GM23338 (cell line): ENCODE measurements at regions not wholly inside any gene's neighbourhood (a gene's known extent, or its start where the extent isn't known, plus 50 kb on each side); places are given as distances from the start of the nearest gene placed in this dataset.

Experiments used
- CTCF ChIP-seq, 2 experiments: fragments of 200-600 bp in 1 of 2; sonication (generic) in 1 of 2; conservative IDR thresholded peaks; 2 replicates each; pipeline versions ENCODE4 v1.5.1 to v1.6.1; 2016 to 2017; ENCODE audit warnings: antibody characterized with exemption in 2 of 2, low read depth in 2 of 2, mild to moderate bottlenecking in 2 of 2, moderate library complexity in 1 of 2
- EZH2 ChIP-seq: fragments of 200-600 bp; sonication (generic); IDR thresholded peaks from one replicate; pipeline ENCODE4 v1.8.0; 2017; ENCODE audit warnings: antibody characterized with exemption, mild to moderate bottlenecking, low read depth; ENCODE audit not compliant: unreplicated experiment
- EZH2phosphoT487 ChIP-seq: fragments of 200-600 bp; sonication (generic); IDR thresholded peaks from one replicate; pipeline ENCODE4 v1.8.1; 2018; ENCODE audit warnings: antibody characterized with exemption; ENCODE audit not compliant: unreplicated experiment
- JUNB ChIP-seq: IDR thresholded peaks from one replicate; pipeline ENCODE4 v1.6.1; 2016; ENCODE audit warnings: antibody characterized with exemption; ENCODE audit not compliant: unreplicated experiment
- POLR2AphosphoS5 ChIP-seq: IDR thresholded peaks from 2 replicates; pipeline ENCODE4 v1.6.1; 2016; ENCODE audit warnings: antibody characterized with exemption, low read depth
- ZNF114 ChIP-seq: fragments of 250-450 bp; sonication (Bioruptor Pico); IDR thresholded peaks from 2 replicates; pipeline ENCODE4 v1.5.0; 2020; ENCODE audit warnings: mild to moderate bottlenecking, moderate library complexity
- ZNF331 ChIP-seq: fragments of 250-450 bp; sonication (Bioruptor Pico); IDR thresholded peaks from 2 replicates; pipeline ENCODE4 v1.5.0; 2020; ENCODE audit warnings: low read depth, mild to moderate bottlenecking, moderate library complexity
- TF ChIP-seq, protein P1 (sequence below): IDR thresholded peaks from one replicate; pipeline ENCODE4 v1.6.1; 2018; ENCODE audit warnings: antibody characterized with exemption; ENCODE audit not compliant: unreplicated experiment

DNA sequence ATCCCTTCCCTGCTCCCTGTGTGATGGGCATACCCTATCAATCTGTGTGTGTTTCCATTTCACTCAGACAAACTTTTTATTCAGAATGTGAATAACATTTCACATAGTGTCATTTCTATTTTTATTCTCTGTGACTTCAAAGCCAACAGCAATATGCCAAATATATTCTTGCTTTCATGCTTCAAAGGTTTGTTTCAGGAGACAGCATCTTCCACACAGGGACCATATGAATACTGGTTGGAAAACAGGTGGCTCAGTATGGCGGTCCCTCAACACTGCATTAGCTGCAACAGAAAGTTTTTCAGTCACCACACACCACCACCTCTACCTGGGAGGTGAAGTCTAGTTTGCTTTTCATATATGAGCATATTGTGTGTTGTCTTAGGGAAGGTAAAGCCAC is 111.0 kb upstream of the PTPN3 start:
- TF ChIP-seq, protein P1, sequence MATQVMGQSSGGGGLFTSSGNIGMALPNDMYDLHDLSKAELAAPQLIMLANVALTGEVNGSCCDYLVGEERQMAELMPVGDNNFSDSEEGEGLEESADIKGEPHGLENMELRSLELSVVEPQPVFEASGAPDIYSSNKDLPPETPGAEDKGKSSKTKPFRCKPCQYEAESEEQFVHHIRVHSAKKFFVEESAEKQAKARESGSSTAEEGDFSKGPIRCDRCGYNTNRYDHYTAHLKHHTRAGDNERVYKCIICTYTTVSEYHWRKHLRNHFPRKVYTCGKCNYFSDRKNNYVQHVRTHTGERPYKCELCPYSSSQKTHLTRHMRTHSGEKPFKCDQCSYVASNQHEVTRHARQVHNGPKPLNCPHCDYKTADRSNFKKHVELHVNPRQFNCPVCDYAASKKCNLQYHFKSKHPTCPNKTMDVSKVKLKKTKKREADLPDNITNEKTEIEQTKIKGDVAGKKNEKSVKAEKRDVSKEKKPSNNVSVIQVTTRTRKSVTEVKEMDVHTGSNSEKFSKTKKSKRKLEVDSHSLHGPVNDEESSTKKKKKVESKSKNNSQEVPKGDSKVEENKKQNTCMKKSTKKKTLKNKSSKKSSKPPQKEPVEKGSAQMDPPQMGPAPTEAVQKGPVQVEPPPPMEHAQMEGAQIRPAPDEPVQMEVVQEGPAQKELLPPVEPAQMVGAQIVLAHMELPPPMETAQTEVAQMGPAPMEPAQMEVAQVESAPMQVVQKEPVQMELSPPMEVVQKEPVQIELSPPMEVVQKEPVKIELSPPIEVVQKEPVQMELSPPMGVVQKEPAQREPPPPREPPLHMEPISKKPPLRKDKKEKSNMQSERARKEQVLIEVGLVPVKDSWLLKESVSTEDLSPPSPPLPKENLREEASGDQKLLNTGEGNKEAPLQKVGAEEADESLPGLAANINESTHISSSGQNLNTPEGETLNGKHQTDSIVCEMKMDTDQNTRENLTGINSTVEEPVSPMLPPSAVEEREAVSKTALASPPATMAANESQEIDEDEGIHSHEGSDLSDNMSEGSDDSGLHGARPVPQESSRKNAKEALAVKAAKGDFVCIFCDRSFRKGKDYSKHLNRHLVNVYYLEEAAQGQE = no peak
- TF ChIP-seq CTCF (conservative IDR thresholded peaks at IDR 0.05; ENCODE audit: low read depth in 2 of 2) (no peak), EZH2 (no peak), POLR2AphosphoS5 (no peak), ZNF114 (CRISPR knock-in tag) (no peak), EZH2phosphoT487 (no peak), ZNF331 (CRISPR knock-in tag) (no peak), JUNB (no peak)
